H1 (cell line): ENCODE measurements at regions not wholly inside any gene's neighbourhood (a gene's known extent, or its start where the extent isn't known, plus 50 kb on each side); places are given as distances from the start of the nearest gene placed in this dataset.
A peak's percentile ranks its signal among the peaks of the same experiment; 100 is the strongest.

Source experiments
- CTCF ChIA-PET: fragments of 300-600 bp; sonication (Branson Sonifier 250); formaldehyde crosslinking; loops from one replicate; lab custom pipeline; 2021; ENCODE audit not compliant: partially characterized antibody; lab: Charles Lee
- POLR2A ChIA-PET: fragments of 300-600 bp; sonication (Branson Sonifier 250); formaldehyde crosslinking; loops from one replicate; lab custom pipeline; 2021; ENCODE audit warnings: inconsistent platforms; ENCODE audit not compliant: partially characterized antibody; lab: Charles Lee
- DNase-seq, 2 experiments: peaks; one replicate each; pipeline versions ENCODE4 v3.0.0 to v3.0.0-alpha.2; 2010 to 2022; ENCODE audit warnings: low spot score in 2 of 2, low read depth in 1 of 2, mixed read lengths in 1 of 2
- FAIRE-seq: peaks from 2 replicates; lab custom pipeline; 2011; peaks lifted over from hg19 to GRCh38; lab: Jason Lieb, UNC
- H2AFZ ChIP-seq: 2 replicates; pipeline ENCODE4 v1.8.1; 2012; ENCODE audit warnings: low read length, inconsistent platforms
- H2AK5ac ChIP-seq: 2 replicates; pipeline ENCODE4 v1.6.1; 2013; ENCODE audit warnings: low read depth, low read length
- H2BK120ac ChIP-seq: replicated peaks from 2 replicates; pipeline ENCODE3; 2013; ENCODE audit warnings: low read depth, low read length, inconsistent platforms
- H2BK12ac ChIP-seq: 2 replicates; pipeline ENCODE4 v1.6.1; 2013; ENCODE audit warnings: low read depth, low read length
- H2BK15ac ChIP-seq: 2 replicates; pipeline ENCODE4 v1.6.1; 2013; ENCODE audit warnings: low read length
- H2BK20ac ChIP-seq: 2 replicates; pipeline ENCODE4 v1.6.1; 2013; ENCODE audit warnings: low read length
- H2BK5ac ChIP-seq: 2 replicates; pipeline ENCODE4 v1.6.1; 2013; ENCODE audit warnings: low read depth, low read length
- H3K14ac ChIP-seq: 2 replicates; pipeline ENCODE4 v1.6.1; 2013; ENCODE audit warnings: inconsistent platforms; ENCODE audit not compliant: insufficient read length
- H3K18ac ChIP-seq: 2 replicates; pipeline ENCODE4 v1.6.1; 2013; ENCODE audit warnings: low read length; ENCODE audit errors: extremely low read depth
- H3K23ac ChIP-seq: 2 replicates; pipeline ENCODE4 v1.6.1; 2013; ENCODE audit warnings: inconsistent platforms; ENCODE audit not compliant: insufficient read length
- H3K23me2 ChIP-seq: 2 replicates; pipeline ENCODE4 v1.6.1; 2013; ENCODE audit warnings: low read depth, low read length
- H3K27ac ChIP-seq: 2 replicates; pipeline ENCODE4 v1.6.1; 2011; ENCODE audit warnings: low read depth, low read length, inconsistent platforms
- H3K27me3 ChIP-seq, 4 experiments: replicated peaks in 1 of 4; 1 replicate in 1 of 4; 2 replicates in 3 of 4; pipeline versions ENCODE4 v1.6.1 to v1.8.1; 2011 to 2013; ENCODE audit warnings: low read length in 3 of 4, mild to moderate bottlenecking in 3 of 4, inconsistent platforms in 2 of 4, mixed read lengths in 2 of 4, moderate library complexity in 1 of 4; ENCODE audit not compliant: control insufficient read depth in 3 of 4, insufficient read depth in 3 of 4; ENCODE audit errors: extremely low read depth in 1 of 4
- H3K36me3 ChIP-seq, 4 experiments: 2 replicates each; pipeline versions ENCODE4 v1.6.1 to v1.8.1; 2011 to 2013; ENCODE audit warnings: mild to moderate bottlenecking in 4 of 4, low read length in 3 of 4, moderate library complexity in 2 of 4, control low read depth in 1 of 4, inconsistent platforms in 1 of 4; ENCODE audit not compliant: insufficient read depth in 4 of 4, control insufficient read depth in 2 of 4
- H3K4ac ChIP-seq: replicated peaks from 2 replicates; pipeline ENCODE3; 2013; ENCODE audit warnings: low read length, low read depth, mixed read lengths, inconsistent platforms; ENCODE audit not compliant: insufficient read length
- H3K4me1 ChIP-seq, 4 experiments: replicated peaks in 1 of 4; 1 replicate in 1 of 4; 2 replicates in 3 of 4; pipeline versions ENCODE4 v1.6.1 to v1.8.1; 2011 to 2013; ENCODE audit warnings: low read length in 3 of 4, inconsistent platforms in 2 of 4, mixed read lengths in 1 of 4; ENCODE audit not compliant: insufficient read depth in 4 of 4, control insufficient read depth in 3 of 4
- H3K4me2 ChIP-seq, 2 experiments: 2 replicates each; pipeline versions ENCODE4 v1.6.1 to v1.8.1; 2011 to 2013; ENCODE audit warnings: low read depth in 2 of 2, low read length in 2 of 2, control low read depth in 1 of 2, inconsistent platforms in 1 of 2, mild to moderate bottlenecking in 1 of 2; ENCODE audit not compliant: insufficient read depth in 1 of 2
- H3K4me3 ChIP-seq, 4 experiments: fragments of 200-600, 300-600 bp in 1 of 4; sonication (generic), shearing (Covaris generic), sonication (Bioruptor Twin) in 1 of 4; 2 replicates each; pipeline versions ENCODE4 v1.5.1 to v1.8.1; 2011 to 2016; ENCODE audit warnings: low read length in 4 of 4, low read depth in 3 of 4, control low read depth in 2 of 4, inconsistent platforms in 2 of 4, mild to moderate bottlenecking in 2 of 4, mixed read lengths in 1 of 4, moderate library complexity in 1 of 4; ENCODE audit not compliant: insufficient read depth in 2 of 4; ENCODE audit errors: extremely low read depth in 1 of 4
- H3K56ac ChIP-seq: replicated peaks from 2 replicates; pipeline ENCODE3; 2013; ENCODE audit warnings: low read depth, mild to moderate bottlenecking, mixed read lengths, low read length, inconsistent platforms; ENCODE audit not compliant: insufficient read length
- H3K79me1 ChIP-seq: 2 replicates; pipeline ENCODE4 v1.6.1; 2013; ENCODE audit warnings: low read depth, low read length, control low read depth
- H3K79me2 ChIP-seq, 2 experiments: 2 replicates each; pipeline versions ENCODE4 v1.6.1 to v1.8.1; 2012 to 2013; ENCODE audit warnings: low read length in 2 of 2, mild to moderate bottlenecking in 2 of 2, inconsistent platforms in 1 of 2; ENCODE audit not compliant: insufficient read depth in 2 of 2, control insufficient read depth in 1 of 2
- H3K9ac ChIP-seq, 4 experiments: replicated peaks in 1 of 4; 1 replicate in 1 of 4; 2 replicates in 3 of 4; pipeline versions ENCODE4 v1.6.1 to v1.8.1; 2011 to 2013; ENCODE audit warnings: low read depth in 3 of 4, low read length in 3 of 4, control low read depth in 2 of 4, mild to moderate bottlenecking in 2 of 4, moderate library complexity in 2 of 4, inconsistent platforms in 1 of 4; ENCODE audit errors: extremely low read depth in 1 of 4
- H3K9me3 ChIP-seq, 2 experiments: 2 replicates each; pipeline versions ENCODE4 v1.6.1 to v1.8.1; 2012 to 2013; ENCODE audit warnings: mild to moderate bottlenecking in 2 of 2, moderate library complexity in 2 of 2, control low read depth in 1 of 2, inconsistent platforms in 1 of 2, low read depth in 1 of 2, low read length in 1 of 2, mixed read lengths in 1 of 2; ENCODE audit not compliant: insufficient read depth in 2 of 2
- H4K20me1 ChIP-seq, 2 experiments: replicated peaks in 1 of 2; 2 replicates each; pipeline versions ENCODE3 to v1.8.1; 2011 to 2013; ENCODE audit warnings: inconsistent platforms in 2 of 2, low read length in 2 of 2, mild to moderate bottlenecking in 1 of 2; ENCODE audit not compliant: insufficient read depth in 2 of 2, control insufficient read depth in 1 of 2
- H4K5ac ChIP-seq: 2 replicates; pipeline ENCODE4 v1.6.1; 2013; ENCODE audit warnings: low read length, low read depth, mixed read lengths, inconsistent platforms; ENCODE audit not compliant: insufficient read length
- H4K8ac ChIP-seq: 2 replicates; pipeline ENCODE4 v1.8.0; 2013; ENCODE audit warnings: mild to moderate bottlenecking, moderate library complexity, low read length, inconsistent platforms; ENCODE audit not compliant: insufficient read depth; ENCODE audit errors: extremely low read depth
- H4K91ac ChIP-seq: replicated peaks from 2 replicates; pipeline ENCODE3; 2013; ENCODE audit warnings: low read length, mixed read lengths, inconsistent platforms; ENCODE audit not compliant: insufficient read length
- RBBP5 ChIP-seq: IDR thresholded peaks from 2 replicates; pipeline ENCODE4 v1.7.1; 2012; ENCODE audit warnings: low read depth, mild to moderate bottlenecking, inconsistent platforms, low read length, moderate library complexity, borderline replicate concordance
- WGBS, 2 experiments: shearing (Covaris generic) in 1 of 2; methylation state at CpG; one replicate each; pipeline versions ENCODE4 v1.1.6 to v1.1.7; 2013 to 2015; ENCODE audit warnings: low lambda C conversion rate in 2 of 2, mixed read lengths in 2 of 2, inconsistent platforms in 1 of 2, low coverage in 1 of 2, missing lambda C conversion rate in 1 of 2; ENCODE audit not compliant: insufficient replicate concordance in 2 of 2, insufficient coverage in 1 of 2, insufficient read length in 1 of 2; ENCODE audit errors: extremely low coverage in 1 of 2, missing lambda C conversion rate in 1 of 2; 5-methylcytosine and 5-hydroxymethylcytosine counted together

- Histone ChIP-seq H3K23me2 (no peaks in the 10 kb centered on the region; the same call in 1 of the 2 replicates), H4K20me1 (no peaks in the 10 kb centered on the region), H3K27me3 (no peaks in the 10 kb centered on the region), H3K4me1 (peaks cover 0 to 11% (median 3%) of the 10 kb centered on the region in 4 experiments; a peak in 6 of 7 replicates), H2BK15ac (no peak overlapping the region), H2BK120ac (no peak overlapping the region), H3K23ac (no peak overlapping the region), H3K79me1 (no peaks in the 10 kb centered on the region), H3K56ac (no peak overlapping the region), H2BK12ac (peak overlapping the region; percentile 76; the same call in 1 of the 2 replicates), H2AFZ (no peak overlapping the region), H3K18ac (no peak overlapping the region), H3K4ac (no peak overlapping the region), H3K79me2 (peaks cover 0 to 13% of the 10 kb centered on the region in 2 experiments; a peak in 1 of 4 replicates), H3K4me3 (no peak overlapping the region), H2BK5ac (no peak overlapping the region), H3K9me3 (no peaks in the 10 kb centered on the region), H4K5ac (no peak overlapping the region), H4K91ac (no peak overlapping the region), H3K4me2 (no peak overlapping the region), H2AK5ac (no peak overlapping the region), H3K27ac (no peak overlapping the region), H3K9ac (no peak overlapping the region), H4K8ac (no peak overlapping the region), H3K14ac (no peak overlapping the region), H3K36me3 (no peaks in the 10 kb centered on the region; a peak in 1 of 8 replicates), H2BK20ac (no peak overlapping the region)
- ChIA-PET CTCF (interaction anchor here (1.0 to 1.2 kb wide), 3 partner anchors 9 to 59 kb away, joined by 3 to 5 read pairs (median 4); no protein-coding TSS in a partner anchor), POLR2A (interaction anchor here (1.0 to 1.6 kb wide), 2 partner anchors 9 to 24 kb away, joined by 4 read pairs; no protein-coding TSS in a partner anchor)
- FAIRE-seq (no peak), DNase-seq (no peak)
- 96% methylated on average over 6 of the region's 6 CpGs; no CpG with 5 or more reads in 1 of the 2 experiments for WGBS, 2 experiments
- TF ChIP-seq RBBP5 = no peak
Observed at GRCh38 chr5:167578977-167579692, 712.3 kb upstream of the WWC1 start.
